CD4-positive, alpha-beta T cell treated with Interleukin-10 for 1 hour (primary cell): ENCODE measurements at regions not wholly inside any gene's neighbourhood (a gene's known extent, or its start where the extent isn't known, plus 50 kb on each side); places are given as distances from the start of the nearest gene placed in this dataset.
"Not testable (repeated sequence)": the region's sequence is repeated elsewhere in the genome, so short reads cannot be mapped to it uniquely, and the experiment has no call there.

Source experiments
- DNase-seq: peaks from one replicate; pipeline ENCODE4 v3.0.0-alpha.2; 2020

GRCh38 chr2:38243186-38243880 is 133.7 kb downstream of the ATL2 start:
- DNase-seq: no peak

GRCh38 chr2:38239452-38239851 is 137.6 kb downstream of the ATL2 start:
- no peak for DNase-seq

- DNase-seq: not testable (repeated sequence)
Measured at GRCh38 chr2:38238705-38239104, 138.4 kb downstream of the ATL2 start.

GRCh38 chr2:38237311-38237710 is 139.8 kb downstream of the ATL2 start:
- no peak for DNase-seq

- DNase-seq: no peak
Measured at GRCh38 chr2:38233231-38233983, 143.7 kb downstream of the ATL2 start.

- DNase-seq: no peak
Measured at GRCh38 chr2:38232454-38232853, 144.6 kb downstream of the ATL2 start.

- DNase-seq: no peak
Measured at GRCh38 chr2:38230756-38231155, 146.3 kb downstream of the ATL2 start.

- DNase-seq: no peak
Measured at GRCh38 chr2:38228753-38229152, 148.3 kb downstream of the ATL2 start.

GRCh38 chr2:38224821-38225437 is 149.0 kb upstream of the CYP1B1 start:
- no peak for DNase-seq

GRCh38 chr2:38224181-38224580 is 148.2 kb upstream of the CYP1B1 start:
- no peak for DNase-seq

GRCh38 chr2:38223256-38223655 is 147.3 kb upstream of the CYP1B1 start:
- DNase-seq: no peak

GRCh38 chr2:38220164-38220563 is 144.2 kb upstream of the CYP1B1 start:
- no peak for DNase-seq

GRCh38 chr2:38218995-38219394 is 143.0 kb upstream of the CYP1B1 start:
- no peak for DNase-seq

- DNase-seq: no peak
Measured at GRCh38 chr2:38218591-38218991, 142.6 kb upstream of the CYP1B1 start.

GRCh38 chr2:38217401-38218188 is 141.6 kb upstream of the CYP1B1 start:
- no peak for DNase-seq

- no peak for DNase-seq
Measured at GRCh38 chr2:38216886-38217285, 140.9 kb upstream of the CYP1B1 start.

GRCh38 chr2:38215993-38216392 is 140.0 kb upstream of the CYP1B1 start:
- DNase-seq: no peak

- DNase-seq: no peak
Measured at GRCh38 chr2:38215522-38215921, 139.6 kb upstream of the CYP1B1 start.

- no peak for DNase-seq
Measured at GRCh38 chr2:38214209-38214717, 138.3 kb upstream of the CYP1B1 start.

GRCh38 chr2:38213619-38214167 is 137.7 kb upstream of the CYP1B1 start:
- DNase-seq: no peak

- DNase-seq: no peak
Measured at GRCh38 chr2:38212312-38212711, 136.4 kb upstream of the CYP1B1 start.

- no peak for DNase-seq
Measured at GRCh38 chr2:38207168-38207567, 131.2 kb upstream of the CYP1B1 start.

GRCh38 chr2:38203446-38203810 is 127.5 kb upstream of the CYP1B1 start:
- no peak for DNase-seq
